HEK293T (cell line): ENCODE measurements at regions not wholly inside any gene's neighbourhood (a gene's known extent, or its start where the extent isn't known, plus 50 kb on each side); places are given as distances from the start of the nearest gene placed in this dataset.
"Not testable (repeated sequence)": the region's sequence is repeated elsewhere in the genome, so short reads cannot be mapped to it uniquely, and the experiment has no call there.

Experiments used
- CTCF ChIA-PET: fragments of 350-600 bp; formaldehyde crosslinking; extraction: SDS; loops from one replicate; lab custom pipeline; 2021; ENCODE audit warnings: antibody characterized with exemption, inconsistent platforms; lab: Yijun Ruan, JAX
- POLR2A ChIA-PET: fragments of 350-600 bp; formaldehyde crosslinking; extraction: SDS; loops from one replicate; lab custom pipeline; 2020; ENCODE audit warnings: antibody characterized with exemption, inconsistent platforms; lab: Yijun Ruan, JAX
- DNase-seq: peaks from one replicate; pipeline ENCODE4 v3.0.0; 2012; ENCODE audit warnings: mixed read lengths; ENCODE audit errors: extremely low spot score
- ARNT ChIP-seq: fragments of 450-650 bp; IDR thresholded peaks from 2 replicates; pipeline ENCODE4 v1.6.1; 2017; ENCODE audit warnings: mild to moderate bottlenecking
- BHLHE40 ChIP-seq: fragments of 450-650 bp; IDR thresholded peaks from 2 replicates; pipeline ENCODE4 v1.6.1; 2016; ENCODE audit warnings: mild to moderate bottlenecking, moderate library complexity, borderline replicate concordance
- CTBP1 ChIP-seq: fragments of 450-650 bp; IDR thresholded peaks from 2 replicates; pipeline ENCODE4 v1.6.1; 2016; ENCODE audit warnings: borderline replicate concordance
- ELF4 ChIP-seq: fragments of 450-650 bp; IDR thresholded peaks from 2 replicates; pipeline ENCODE4 v1.6.1; 2017; ENCODE audit warnings: antibody characterized with exemption
- FOXA1 ChIP-seq: fragments of 450-650 bp; IDR thresholded peaks from 2 replicates; pipeline ENCODE4 v1.6.1; 2016; ENCODE audit warnings: mild to moderate bottlenecking
- FOXK2 ChIP-seq: fragments of 450-650 bp; IDR thresholded peaks from 2 replicates; pipeline ENCODE4 v1.6.1; 2016; ENCODE audit warnings: mild to moderate bottlenecking
- FOXM1 ChIP-seq: fragments of 450-650 bp; IDR thresholded peaks from 2 replicates; pipeline ENCODE4 v1.6.1; 2017; ENCODE audit warnings: mild to moderate bottlenecking, borderline replicate concordance
- HDGF ChIP-seq: fragments of 450-650 bp; IDR thresholded peaks from 2 replicates; pipeline ENCODE4 v1.6.1; 2017; ENCODE audit warnings: antibody characterized with exemption, borderline replicate concordance
- L3MBTL2 ChIP-seq: fragments of 450-650 bp; conservative IDR thresholded peaks from 2 replicates; pipeline ENCODE4 v1.6.1; 2016; ENCODE audit warnings: mild to moderate bottlenecking
- LEF1 ChIP-seq: fragments of 450-650 bp; IDR thresholded peaks from 2 replicates; pipeline ENCODE4 v1.6.1; 2017; ENCODE audit warnings: mild to moderate bottlenecking, borderline replicate concordance
- NFRKB ChIP-seq: fragments of 450-650 bp; IDR thresholded peaks from 2 replicates; pipeline ENCODE4 v1.6.1; 2016; ENCODE audit warnings: mild to moderate bottlenecking, moderate library complexity
- PKNOX1 ChIP-seq: fragments of 450-650 bp; IDR thresholded peaks from 2 replicates; pipeline ENCODE4 v1.6.1; 2016
- SP1 ChIP-seq: fragments of 450-650 bp; IDR thresholded peaks from 2 replicates; pipeline ENCODE4 v1.6.1; 2017
- SUZ12 ChIP-seq: fragments of 450-650 bp; IDR thresholded peaks from 2 replicates; pipeline ENCODE4 v1.6.1; 2016; ENCODE audit warnings: mild to moderate bottlenecking
- TARDBP ChIP-seq: fragments of 450-650 bp; IDR thresholded peaks from 2 replicates; pipeline ENCODE4 v1.6.1; 2016
- ZNF384 ChIP-seq: fragments of 450-650 bp; IDR thresholded peaks from 2 replicates; pipeline ENCODE4 v1.6.1; 2016

GRCh38 chr14:103281496-103282231 lies 52.4 kb upstream of the EIF5 start:
- DNase-seq: peak; percentile 66
- ChIA-PET CTCF (interaction anchor here (1.5 kb wide), 1 partner anchor 176 kb away, joined by 16 read pairs; no protein-coding TSS in a partner anchor), POLR2A (interaction anchor here (0.6 kb wide), 1 partner anchor 36 kb away, joined by 3 read pairs; no protein-coding TSS in a partner anchor)
- TF ChIP-seq FOXA1 (no peak), FOXK2 (no peak)

GRCh38 chr14:103282309-103282708 lies 51.7 kb upstream of the EIF5 start:
- DNase-seq, POLR2A ChIA-PET: not testable (repeated sequence)
- CTCF ChIA-PET: interaction anchor here (1.5 kb wide), 1 partner anchor 177 kb away, joined by 16 read pairs; no protein-coding TSS in a partner anchor

- no peak for DNase-seq
- CTCF ChIA-PET: no interaction called here
- POLR2A ChIA-PET: no interaction called here
- TF ChIP-seq ZNF384 (no peak), BHLHE40 (no peak), ELF4 (no peak), NFRKB (no peak), SUZ12 (no peak), ARNT (no peak), FOXK2 (no peak), FOXM1 (no peak), TARDBP (no peak)
Measured at GRCh38 chr14:103282932-103283331, 51.1 kb upstream of the EIF5 start.

- CTCF ChIA-PET: no interaction called here
- POLR2A ChIA-PET: no interaction called here
- no peak for DNase-seq
- TF ChIP-seq SUZ12 (no peak), FOXA1 (no peak), L3MBTL2 (no peak), SP1 (no peak), ZNF384 (no peak), NFRKB (no peak), FOXK2 (no peak), FOXM1 (no peak), ARNT (no peak), HDGF (no peak), CTBP1 (no peak), ELF4 (no peak), PKNOX1 (no peak), TARDBP (no peak), BHLHE40 (no peak), LEF1 (no peak)
Measured at GRCh38 chr14:103283916-103284315, 50.1 kb upstream of the EIF5 start.
